ENCODE measurements at regions not wholly inside any gene's neighbourhood (a gene's known extent, or its start where the extent isn't known, plus 50 kb on each side); places are given as distances from the start of the nearest gene placed in this dataset.

DNA sequence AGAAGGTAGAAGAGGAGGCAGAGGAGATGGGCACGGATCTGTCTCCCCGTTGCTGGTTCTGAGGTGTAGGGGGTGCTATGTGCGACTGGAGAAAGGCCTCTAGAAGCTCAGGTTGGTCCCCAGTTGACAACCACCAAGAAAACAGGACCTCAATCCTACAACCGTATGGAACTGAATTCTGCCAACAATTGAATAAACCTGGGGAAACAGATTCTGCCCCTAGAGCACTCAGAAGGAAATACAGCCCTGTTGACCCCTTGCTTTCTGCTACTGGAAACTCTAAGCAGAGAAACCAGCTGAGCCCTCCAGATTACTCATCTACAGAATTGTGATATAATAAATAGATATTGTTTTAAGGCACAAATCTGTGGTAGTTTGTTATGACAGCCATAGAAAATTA, 313.0 kb upstream of the GOT2 start:
- H3K27ac ChIP-seq = no peak overlapping the region
- intact Hi-C loops (cut with DNase I) = no loop called here
- no peaks in the 10 kb centered on the region for H3K36me3 ChIP-seq
- H3K27me3 ChIP-seq = no peaks in the 10 kb centered on the region
- no peaks in the 10 kb centered on the region for H3K9me3 ChIP-seq
- TF ChIP-seq EP300 (IDR thresholded peaks at IDR 0.05) = no peak
- TF ChIP-seq, protein P1, sequence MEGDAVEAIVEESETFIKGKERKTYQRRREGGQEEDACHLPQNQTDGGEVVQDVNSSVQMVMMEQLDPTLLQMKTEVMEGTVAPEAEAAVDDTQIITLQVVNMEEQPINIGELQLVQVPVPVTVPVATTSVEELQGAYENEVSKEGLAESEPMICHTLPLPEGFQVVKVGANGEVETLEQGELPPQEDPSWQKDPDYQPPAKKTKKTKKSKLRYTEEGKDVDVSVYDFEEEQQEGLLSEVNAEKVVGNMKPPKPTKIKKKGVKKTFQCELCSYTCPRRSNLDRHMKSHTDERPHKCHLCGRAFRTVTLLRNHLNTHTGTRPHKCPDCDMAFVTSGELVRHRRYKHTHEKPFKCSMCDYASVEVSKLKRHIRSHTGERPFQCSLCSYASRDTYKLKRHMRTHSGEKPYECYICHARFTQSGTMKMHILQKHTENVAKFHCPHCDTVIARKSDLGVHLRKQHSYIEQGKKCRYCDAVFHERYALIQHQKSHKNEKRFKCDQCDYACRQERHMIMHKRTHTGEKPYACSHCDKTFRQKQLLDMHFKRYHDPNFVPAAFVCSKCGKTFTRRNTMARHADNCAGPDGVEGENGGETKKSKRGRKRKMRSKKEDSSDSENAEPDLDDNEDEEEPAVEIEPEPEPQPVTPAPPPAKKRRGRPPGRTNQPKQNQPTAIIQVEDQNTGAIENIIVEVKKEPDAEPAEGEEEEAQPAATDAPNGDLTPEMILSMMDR (IDR thresholded peaks at IDR 0.05) = no peak
- no peak for TF ChIP-seq POLR2A (IDR thresholded peaks at IDR 0.05)
- WGBS, 3 donors = 71 to 85% (median 76%) methylated on average over 4 of the region's 4 CpGs
- no peak overlapping the region for H3K4me3 ChIP-seq
- H3K4me1 ChIP-seq (ENCODE audit: insufficient read depth) = no peaks in the 10 kb centered on the region
- DNase-seq = no peak

DNA sequence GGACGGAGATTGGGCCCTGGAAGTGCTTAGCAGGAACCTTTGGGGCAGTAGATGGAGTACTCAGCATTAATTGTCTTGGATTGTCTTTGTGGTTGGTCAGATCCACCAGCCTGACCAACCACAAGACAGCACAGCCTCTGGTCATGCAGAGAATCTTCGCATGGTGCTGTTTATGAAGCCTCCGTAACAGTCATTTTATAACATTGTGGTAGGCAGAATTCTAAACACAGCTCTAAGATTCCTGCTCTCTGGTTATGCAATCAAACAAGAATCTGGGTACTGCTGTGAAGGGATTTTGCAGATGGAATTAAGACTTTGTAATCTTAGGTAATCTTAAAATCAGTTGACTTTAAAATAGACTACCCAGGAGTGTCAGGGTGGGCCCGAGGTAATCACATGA, 312.2 kb upstream of the GOT2 start:
- Histone ChIP-seq H3K27ac (no peak overlapping the region), H3K27me3 (no peaks in the 10 kb centered on the region), H3K9me3 (no peaks in the 10 kb centered on the region), H3K36me3 (no peaks in the 10 kb centered on the region), H3K4me1 (ENCODE audit: insufficient read depth) (no peaks in the 10 kb centered on the region), H3K4me3 (no peak overlapping the region)
- intact Hi-C loops (cut with DNase I) = no loop called here
- WGBS, 3 donors = 90 to 96% (median 94%) methylated on average over 4 of the region's 4 CpGs
- DNase-seq = no peak
- TF ChIP-seq POLR2A (IDR thresholded peaks at IDR 0.05) (no peak), EP300 (IDR thresholded peaks at IDR 0.05) (no peak)
- TF ChIP-seq, protein P1 (IDR thresholded peaks at IDR 0.05) = no peak

DNA sequence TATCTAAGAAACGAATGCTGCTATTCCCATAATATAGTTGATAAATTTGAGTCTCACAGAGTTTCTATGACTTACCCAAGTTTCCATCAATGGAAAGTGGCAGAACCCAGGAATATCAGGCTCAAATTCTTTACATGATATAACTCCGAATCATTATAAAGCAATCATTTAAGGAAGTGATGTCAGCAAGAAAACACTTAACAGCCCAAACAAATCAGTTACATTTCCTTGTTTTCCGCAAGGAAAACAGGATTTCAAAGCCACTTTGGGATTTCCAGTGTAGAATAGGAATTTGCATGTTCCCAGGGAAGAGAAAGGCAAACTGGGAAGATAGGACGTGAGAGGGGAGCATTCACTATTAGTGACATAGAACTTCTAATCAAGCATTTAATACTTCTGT, 311.4 kb upstream of the GOT2 start:
- TF ChIP-seq EP300 (IDR thresholded peaks at IDR 0.05) (no peak), POLR2A (IDR thresholded peaks at IDR 0.05) (no peak)
- TF ChIP-seq, protein P1 (IDR thresholded peaks at IDR 0.05) = no peak
- no peaks in the 10 kb centered on the region for H3K9me3 ChIP-seq
- no peaks in the 10 kb centered on the region for H3K4me1 ChIP-seq (ENCODE audit: insufficient read depth)
- WGBS, 3 donors = 68 to 78% (median 70%) methylated on average over 4 of the region's 4 CpGs
- intact Hi-C loops (cut with DNase I) = no loop called here
- no peak overlapping the region for H3K4me3 ChIP-seq
- H3K27me3 ChIP-seq = no peaks in the 10 kb centered on the region
- H3K27ac ChIP-seq = no peak overlapping the region
- H3K36me3 ChIP-seq = no peaks in the 10 kb centered on the region
- DNase-seq = no peak

DNA sequence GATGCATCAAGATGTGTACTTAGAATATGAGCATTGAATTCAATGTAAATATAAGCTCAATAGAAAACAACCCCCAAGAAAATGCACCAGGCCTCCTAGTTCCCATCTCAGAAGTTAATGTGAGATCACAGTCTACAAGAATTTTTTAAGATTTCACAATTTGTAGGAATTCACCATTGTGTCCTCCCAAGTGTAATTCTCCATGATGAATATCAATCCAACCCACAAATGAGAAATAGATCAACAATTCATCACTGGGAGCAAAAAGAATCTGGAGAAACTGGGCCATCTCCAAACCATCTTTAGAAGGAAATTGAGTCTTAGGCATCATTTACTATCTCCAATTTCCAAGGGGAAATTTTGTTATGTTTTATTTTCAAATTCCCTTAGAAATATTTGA, 310.5 kb upstream of the GOT2 start:
- no peaks in the 10 kb centered on the region for H3K9me3 ChIP-seq
- no peak overlapping the region for H3K4me3 ChIP-seq
- TF ChIP-seq, protein P1 (IDR thresholded peaks at IDR 0.05) = no peak
- TF ChIP-seq POLR2A (IDR thresholded peaks at IDR 0.05) (no peak), EP300 (IDR thresholded peaks at IDR 0.05) (no peak)
- no peaks in the 10 kb centered on the region for H3K36me3 ChIP-seq
- no peaks in the 10 kb centered on the region for H3K27me3 ChIP-seq
- H3K27ac ChIP-seq = no peak overlapping the region
- intact Hi-C loops (cut with DNase I) = no loop called here
- H3K4me1 ChIP-seq (ENCODE audit: insufficient read depth) = no peaks in the 10 kb centered on the region
- DNase-seq = no peak

GRCh38 chr16:59042301-59042700, 308.2 kb upstream of the GOT2 start:
- intact Hi-C loops (cut with DNase I) = no loop called here
- Histone ChIP-seq H3K36me3 (no peaks in the 10 kb centered on the region), H3K4me3 (no peak overlapping the region), H3K27ac (no peak overlapping the region), H3K27me3 (no peaks in the 10 kb centered on the region), H3K4me1 (ENCODE audit: insufficient read depth) (no peaks in the 10 kb centered on the region), H3K9me3 (no peaks in the 10 kb centered on the region)
- 86 to 89% (median 87%) methylated on average over 2 of the region's 2 CpGs for WGBS, 3 donors
- no peak for DNase-seq
- TF ChIP-seq EP300 (IDR thresholded peaks at IDR 0.05) (no peak), POLR2A (IDR thresholded peaks at IDR 0.05) (no peak)
- TF ChIP-seq, protein P1 (IDR thresholded peaks at IDR 0.05) = no peak

Measured in ovary (tissue), 7 donors.